Urinary bladder (tissue), 3 donors: ENCODE measurements at regions not wholly inside any gene's neighbourhood (a gene's known extent, or its start where the extent isn't known, plus 50 kb on each side); places are given as distances from the start of the nearest gene placed in this dataset.

ENCODE experiments used
- DNase-seq: peaks from one replicate; pipeline ENCODE4 v3.0.0-alpha.2; 2015; ENCODE audit errors: extremely low spot score
- H3K27ac ChIP-seq: one replicate; pipeline ENCODE4 v1.5.1; 2013; ENCODE audit warnings: low read depth, mild to moderate bottlenecking, moderate library complexity
- H3K36me3 ChIP-seq: one replicate; pipeline ENCODE4 v1.6.1; 2013; ENCODE audit warnings: mild to moderate bottlenecking, moderate library complexity; ENCODE audit not compliant: insufficient read depth
- H3K4me1 ChIP-seq: one replicate; pipeline ENCODE4 v1.6.1; 2013; ENCODE audit warnings: mild to moderate bottlenecking, moderate library complexity; ENCODE audit not compliant: insufficient read depth
- H3K4me3 ChIP-seq: one replicate; pipeline ENCODE4 v1.5.1; 2013; ENCODE audit warnings: low read depth, low read length
- WGBS: extraction: QIAGEN DNeasy Blood & Tissue Kit; methylation state at CpG from one replicate; pipeline ENCODE4 v1.1.7; 2013; 5-methylcytosine and 5-hydroxymethylcytosine counted together
- donor health status: healthy with polysubstance abuse.
- donor health status: healthy.

- 39% methylated on average over 6 of the region's 6 CpGs for WGBS
- H3K4me3 ChIP-seq = no peak overlapping the region
- no peaks in the 10 kb centered on the region for H3K4me1 ChIP-seq
- no peaks in the 10 kb centered on the region for H3K36me3 ChIP-seq
- no peak for DNase-seq
- no peak overlapping the region for H3K27ac ChIP-seq
Measured at GRCh38 chr11:101775033-101775432, 139.8 kb upstream of the CEP126 start.

DNA sequence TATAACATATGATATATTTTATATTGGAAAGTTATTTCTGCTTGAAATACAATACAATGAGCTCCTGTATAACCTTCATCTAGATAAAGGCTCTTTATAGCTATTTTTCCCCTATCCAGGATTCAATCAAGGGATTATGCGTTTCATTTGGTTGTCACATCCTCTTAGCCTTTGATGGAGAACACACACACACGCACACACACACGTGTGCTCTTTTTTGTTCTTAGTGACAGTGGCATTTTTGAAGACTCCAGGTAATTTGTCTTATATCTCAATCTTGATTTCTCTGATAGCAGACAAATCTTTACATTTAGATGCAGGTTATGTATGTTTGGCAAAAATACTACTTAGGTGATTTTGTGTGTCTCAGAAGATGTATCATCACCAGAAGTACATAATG is 144.2 kb upstream of the CEP126 start:
- no peak overlapping the region for H3K4me3 ChIP-seq
- 77% methylated on average over 3 of the region's 3 CpGs for WGBS
- H3K36me3 ChIP-seq = no peaks in the 10 kb centered on the region
- no peaks in the 10 kb centered on the region for H3K4me1 ChIP-seq
- no peak for DNase-seq
- H3K27ac ChIP-seq = no peak overlapping the region

- Histone ChIP-seq H3K4me1 (no peaks in the 10 kb centered on the region), H3K4me3 (no peak overlapping the region), H3K36me3 (no peaks in the 10 kb centered on the region), H3K27ac (no peak overlapping the region)
- no peak for DNase-seq
- 79% methylated on average over 3 of the region's 3 CpGs for WGBS
Measured at GRCh38 chr11:101765932-101766331, 148.9 kb upstream of the CEP126 start.

GRCh38 chr11:101759771-101760450 is 154.9 kb upstream of the CEP126 start:
- Histone ChIP-seq H3K4me3 (no peak overlapping the region), H3K27ac (no peak overlapping the region), H3K36me3 (no peaks in the 10 kb centered on the region), H3K4me1 (no peaks in the 10 kb centered on the region)
- no peak for DNase-seq
- 91% methylated on average over 3 of the region's 3 CpGs for WGBS

DNA sequence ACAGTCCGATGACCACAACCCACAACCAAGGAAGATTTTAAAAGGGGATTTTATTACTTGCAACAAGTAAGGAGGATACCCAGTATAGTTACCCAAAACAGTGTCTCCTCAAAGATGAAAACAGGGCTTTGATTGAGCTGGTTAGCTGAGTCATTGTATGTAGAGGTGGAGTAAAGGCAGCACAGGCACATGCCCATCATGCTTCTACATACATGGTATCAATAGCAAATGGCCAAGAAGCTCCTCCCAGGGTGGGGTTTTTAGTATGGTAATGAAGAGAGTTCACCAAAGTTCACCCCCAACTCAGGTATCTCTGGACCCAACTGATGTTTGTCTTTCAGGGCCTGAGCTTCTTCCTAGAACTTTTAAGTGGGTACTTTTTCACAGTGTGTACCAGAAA is 157.1 kb upstream of the CEP126 start:
- H3K27ac ChIP-seq = no peak overlapping the region
- no peak for DNase-seq
- no peaks in the 10 kb centered on the region for H3K36me3 ChIP-seq
- H3K4me3 ChIP-seq = no peak overlapping the region
- WGBS = 86% methylated on average over 1 of the region's 1 CpG
- H3K4me1 ChIP-seq = no peaks in the 10 kb centered on the region

GRCh38 chr11:101748572-101749344 is 165.0 kb upstream of the TRPC6 start:
- WGBS = 39% methylated on average over 3 of the region's 3 CpGs

GRCh38 chr11:101745756-101746155 is 161.9 kb upstream of the TRPC6 start:
- H3K4me1 ChIP-seq = no peaks in the 10 kb centered on the region
- H3K27ac ChIP-seq = no peak overlapping the region
- no peaks in the 10 kb centered on the region for H3K36me3 ChIP-seq
- no peak for DNase-seq
- H3K4me3 ChIP-seq = no peak overlapping the region
- WGBS = 61% methylated on average over 1 of the region's 1 CpG

More at GRCh38 chr11:101748572-101749344, 165.0 kb upstream of the TRPC6 start:
- no peaks in the 10 kb centered on the region for H3K36me3 ChIP-seq
- H3K27ac ChIP-seq = no peak overlapping the region
- H3K4me1 ChIP-seq = no peaks in the 10 kb centered on the region
- peak; percentile 21 for DNase-seq
- no peak overlapping the region for H3K4me3 ChIP-seq

GRCh38 chr11:101743828-101744227 is 160.0 kb upstream of the TRPC6 start:
- no peak overlapping the region for H3K27ac ChIP-seq
- no peaks in the 10 kb centered on the region for H3K36me3 ChIP-seq
- DNase-seq = no peak
- H3K4me1 ChIP-seq = no peaks in the 10 kb centered on the region
- no peak overlapping the region for H3K4me3 ChIP-seq

- WGBS = 83% methylated on average over 6 of the region's 6 CpGs
- Histone ChIP-seq H3K27ac (no peak overlapping the region), H3K4me1 (no peaks in the 10 kb centered on the region), H3K4me3 (no peak overlapping the region), H3K36me3 (no peaks in the 10 kb centered on the region)
- DNase-seq = peak; percentile 26
Measured at GRCh38 chr11:101741479-101742175, 157.8 kb upstream of the TRPC6 start.

GRCh38 chr11:101741061-101741460 is 157.3 kb upstream of the TRPC6 start:
- no peaks in the 10 kb centered on the region for H3K4me1 ChIP-seq
- no peak for DNase-seq
- H3K27ac ChIP-seq = no peak overlapping the region
- H3K36me3 ChIP-seq = no peaks in the 10 kb centered on the region
- no peak overlapping the region for H3K4me3 ChIP-seq
- WGBS = 76% methylated on average over 1 of the region's 1 CpG

GRCh38 chr11:101738452-101738851 is 154.6 kb upstream of the TRPC6 start:
- DNase-seq = no peak
- Histone ChIP-seq H3K4me3 (no peak overlapping the region), H3K4me1 (no peaks in the 10 kb centered on the region), H3K36me3 (no peaks in the 10 kb centered on the region), H3K27ac (no peak overlapping the region)
- WGBS = 65% methylated on average over 1 of the region's 1 CpG

DNA sequence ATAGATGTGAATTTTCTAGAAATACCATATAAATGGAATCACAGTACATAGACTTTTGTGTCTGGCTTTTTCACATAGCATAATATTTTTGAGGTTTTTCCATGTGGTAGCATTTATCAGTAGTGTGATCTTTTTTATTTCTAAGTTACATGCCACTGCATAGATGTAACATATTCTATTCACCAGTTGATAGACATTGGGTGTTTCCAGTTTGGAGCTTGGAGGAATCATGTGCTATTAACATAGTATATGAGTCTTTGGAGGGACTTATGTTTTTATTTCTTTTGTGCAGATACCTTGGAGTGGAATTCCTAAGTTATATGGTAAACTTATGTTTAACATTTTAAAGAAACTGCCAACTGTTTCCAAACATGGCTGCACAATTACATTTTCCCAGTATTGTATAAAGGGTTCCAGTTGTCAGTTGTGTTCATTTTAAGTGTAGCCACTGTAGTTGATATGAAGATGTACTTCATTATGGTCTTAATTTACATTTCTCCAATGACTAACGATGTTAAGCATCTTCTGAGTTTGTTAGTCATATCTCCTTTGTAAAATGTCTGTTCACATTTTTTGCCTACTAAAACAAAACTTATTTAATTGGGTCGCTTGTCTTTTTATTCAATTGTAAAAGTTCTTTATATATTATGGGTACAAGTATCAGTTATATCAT is 145.7 kb upstream of the TRPC6 start:
- WGBS = 87% methylated on average over 2 of the region's 2 CpGs

DNA sequence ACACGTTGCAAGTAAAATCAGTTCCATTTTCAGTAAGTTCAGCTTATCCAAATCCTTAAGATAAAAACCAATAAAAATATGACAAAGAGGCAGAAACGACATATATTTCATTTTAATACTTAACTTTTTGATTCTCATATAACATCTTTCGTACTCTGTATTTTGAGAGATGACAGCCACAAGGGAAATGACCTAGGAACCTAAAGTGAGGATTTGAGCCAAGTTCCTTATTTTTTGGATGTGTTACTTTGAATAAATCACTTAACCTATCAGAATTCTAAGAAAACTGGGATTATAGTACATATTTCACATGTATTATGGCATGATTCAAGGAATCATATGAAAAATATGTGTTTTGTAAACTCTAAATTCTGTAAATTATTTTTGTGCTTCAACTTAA is 143.6 kb upstream of the TRPC6 start:
- H3K4me3 ChIP-seq = no peak overlapping the region
- WGBS = 32% methylated on average over 3 of the region's 3 CpGs
- DNase-seq = no peak
- H3K27ac ChIP-seq = no peak overlapping the region
- no peaks in the 10 kb centered on the region for H3K36me3 ChIP-seq
- no peaks in the 10 kb centered on the region for H3K4me1 ChIP-seq

More for the DNA sequence above, 145.7 kb upstream of the TRPC6 start:
- DNase-seq = no peak
- Histone ChIP-seq H3K4me3 (no peak overlapping the region), H3K4me1 (no peaks in the 10 kb centered on the region), H3K27ac (no peak overlapping the region), H3K36me3 (no peaks in the 10 kb centered on the region)
